BE2C (cell line): ENCODE measurements at regions not wholly inside any gene's neighbourhood (a gene's known extent, or its start where the extent isn't known, plus 50 kb on each side); places are given as distances from the start of the nearest gene placed in this dataset.

Source experiments
- DNase-seq: peaks from one replicate; pipeline ENCODE4 v3.0.0-alpha.2; 2020
- H3K27me3 ChIP-seq: fragments of 250-450 bp; sonication (Bioruptor Pico); 2 replicates; pipeline ENCODE4 v1.5.1; 2020; ENCODE audit warnings: mild to moderate bottlenecking
- H3K36me3 ChIP-seq: fragments of 250-450 bp; sonication (Bioruptor Pico); 2 replicates; pipeline ENCODE4 v1.5.1; 2020; ENCODE audit warnings: mild to moderate bottlenecking
- H3K4me1 ChIP-seq: fragments of 250-450 bp; sonication (Bioruptor Pico); 2 replicates; pipeline ENCODE4 v1.5.1; 2020
- H3K4me3 ChIP-seq: 2 replicates; pipeline ENCODE4 v1.5.1; 2011; ENCODE audit warnings: low read depth, low read length
- H3K9me3 ChIP-seq: fragments of 250-450 bp; sonication (Bioruptor Pico); 2 replicates; pipeline ENCODE4 v1.5.1; 2020
- TF ChIP-seq, protein P1 (sequence below): IDR thresholded peaks from 2 replicates; pipeline ENCODE4 v1.5.1; 2012; ENCODE audit warnings: mild to moderate bottlenecking, low read depth, low read length

DNA sequence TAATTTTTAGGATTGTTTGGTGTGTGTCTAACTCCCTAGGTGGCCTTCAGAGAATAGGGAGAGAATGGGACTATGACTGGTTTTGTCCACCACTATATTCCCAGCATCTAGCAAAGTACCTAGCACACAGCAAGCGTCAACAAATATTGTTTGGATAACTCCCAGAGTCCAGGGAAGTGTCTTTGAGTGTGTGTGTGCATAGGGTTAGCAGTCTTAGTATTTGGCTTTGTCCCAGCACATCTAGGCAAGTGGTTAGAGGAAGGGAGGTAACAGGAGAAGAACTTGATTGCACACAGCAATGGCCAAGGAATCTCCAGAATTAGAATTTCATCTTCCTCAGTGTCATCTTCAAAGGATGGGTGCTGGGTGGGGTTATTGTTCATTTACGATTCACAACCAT lies 385.4 kb upstream of the CDH5 start:
- no peak for DNase-seq
- no peaks in the 10 kb centered on the region for H3K9me3 ChIP-seq
- H3K4me1 ChIP-seq = no peaks in the 10 kb centered on the region

DNA sequence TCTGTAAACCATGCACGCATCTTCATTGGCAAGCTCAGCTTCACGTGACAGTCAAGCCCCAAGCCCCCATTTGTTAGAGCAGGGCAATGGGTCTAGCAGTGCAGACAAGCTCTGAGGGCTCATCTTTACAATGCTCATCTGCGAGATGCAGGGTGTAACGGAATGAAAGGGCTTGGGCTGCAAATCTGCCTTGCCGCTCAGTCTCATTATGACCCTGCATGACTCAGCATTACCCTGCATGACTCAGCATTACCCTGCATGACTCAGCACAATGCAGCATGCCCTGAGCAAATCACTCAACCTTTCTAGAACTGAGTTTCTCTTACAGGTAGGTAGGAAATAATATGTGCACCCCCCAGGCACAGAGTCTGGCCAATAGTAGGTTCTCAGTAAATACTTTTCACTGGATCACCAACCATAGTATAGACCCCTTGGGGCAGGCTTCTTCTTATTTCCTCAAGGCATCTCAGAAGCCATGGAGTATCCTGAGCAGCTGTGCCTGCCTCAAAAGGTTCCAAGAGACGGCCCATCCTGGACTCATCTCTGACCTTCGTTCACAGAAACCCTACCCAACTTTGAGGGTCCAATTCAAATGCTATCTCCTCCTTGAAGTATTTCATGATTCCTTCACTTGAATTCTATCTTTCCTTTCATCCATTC lies 391.3 kb upstream of the CDH5 start:
- Histone ChIP-seq H3K27me3 (no peaks in the 10 kb centered on the region), H3K36me3 (no peaks in the 10 kb centered on the region), H3K4me1 (no peaks in the 10 kb centered on the region), H3K9me3 (0 out of 2 replicates have a peak, but pooled peaks cover 3% of the 10 kb centered on the region), H3K4me3 (no peak overlapping the region)
- TF ChIP-seq, protein P1, sequence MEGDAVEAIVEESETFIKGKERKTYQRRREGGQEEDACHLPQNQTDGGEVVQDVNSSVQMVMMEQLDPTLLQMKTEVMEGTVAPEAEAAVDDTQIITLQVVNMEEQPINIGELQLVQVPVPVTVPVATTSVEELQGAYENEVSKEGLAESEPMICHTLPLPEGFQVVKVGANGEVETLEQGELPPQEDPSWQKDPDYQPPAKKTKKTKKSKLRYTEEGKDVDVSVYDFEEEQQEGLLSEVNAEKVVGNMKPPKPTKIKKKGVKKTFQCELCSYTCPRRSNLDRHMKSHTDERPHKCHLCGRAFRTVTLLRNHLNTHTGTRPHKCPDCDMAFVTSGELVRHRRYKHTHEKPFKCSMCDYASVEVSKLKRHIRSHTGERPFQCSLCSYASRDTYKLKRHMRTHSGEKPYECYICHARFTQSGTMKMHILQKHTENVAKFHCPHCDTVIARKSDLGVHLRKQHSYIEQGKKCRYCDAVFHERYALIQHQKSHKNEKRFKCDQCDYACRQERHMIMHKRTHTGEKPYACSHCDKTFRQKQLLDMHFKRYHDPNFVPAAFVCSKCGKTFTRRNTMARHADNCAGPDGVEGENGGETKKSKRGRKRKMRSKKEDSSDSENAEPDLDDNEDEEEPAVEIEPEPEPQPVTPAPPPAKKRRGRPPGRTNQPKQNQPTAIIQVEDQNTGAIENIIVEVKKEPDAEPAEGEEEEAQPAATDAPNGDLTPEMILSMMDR = no peak
- peak; percentile 34 for DNase-seq

More for the DNA sequence above, 385.4 kb upstream of the CDH5 start:
- H3K4me3 ChIP-seq = no peak overlapping the region
- no peaks in the 10 kb centered on the region for H3K27me3 ChIP-seq
- no peaks in the 10 kb centered on the region for H3K36me3 ChIP-seq
- TF ChIP-seq, protein P1 = no peak

DNA sequence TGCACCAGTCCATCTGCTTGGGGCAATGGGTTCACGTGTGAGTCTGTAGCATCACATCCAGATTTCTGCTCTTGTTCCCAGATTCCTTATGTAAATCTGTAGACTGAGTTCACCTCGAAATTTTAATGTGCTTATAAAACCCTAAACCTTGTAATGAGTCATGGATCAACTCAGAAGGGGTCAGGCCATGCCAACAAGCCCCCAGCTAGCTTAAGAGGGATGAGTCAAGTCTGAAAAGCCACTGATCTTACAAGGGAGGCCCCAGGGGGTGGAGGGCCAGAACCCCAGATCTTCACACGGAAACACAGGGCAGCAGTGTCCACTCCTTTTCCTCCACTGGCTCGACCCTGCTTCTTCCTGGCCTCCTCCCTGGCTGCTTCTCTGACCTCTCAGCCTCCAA lies 399.1 kb upstream of the CDH5 start:
- Histone ChIP-seq H3K9me3 (peaks cover 3% of the 10 kb centered on the region; the same call in 1 of the 2 replicates), H3K27me3 (no peaks in the 10 kb centered on the region), H3K36me3 (no peaks in the 10 kb centered on the region), H3K4me3 (no peak overlapping the region), H3K4me1 (no peaks in the 10 kb centered on the region)
- TF ChIP-seq, protein P1 = no peak
- no peak for DNase-seq

DNA sequence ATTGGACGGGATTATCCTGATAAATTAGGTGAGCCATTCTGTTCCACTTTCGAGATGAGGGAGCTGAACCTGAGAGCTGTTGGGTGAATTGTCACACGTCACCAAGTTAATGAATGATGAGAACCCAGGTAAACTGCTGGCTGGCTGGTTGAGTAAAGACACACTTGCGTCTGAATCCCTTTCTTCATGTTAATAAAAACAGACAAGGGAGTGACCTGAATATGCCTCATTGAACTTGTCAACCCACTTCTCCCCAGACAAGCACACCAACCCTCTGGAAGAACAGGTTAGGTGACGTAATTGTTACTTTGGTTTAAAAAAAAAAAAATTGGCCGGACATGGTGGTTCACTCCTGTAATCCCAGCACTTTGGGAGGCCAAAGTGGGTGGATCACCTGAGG lies 400.9 kb upstream of the CDH5 start:
- H3K4me3 ChIP-seq = no peak overlapping the region
- TF ChIP-seq, protein P1 = no peak
- peaks cover 3% of the 10 kb centered on the region; the same call in 1 of the 2 replicates for H3K9me3 ChIP-seq
- H3K27me3 ChIP-seq = no peaks in the 10 kb centered on the region
- DNase-seq = no peak
- H3K4me1 ChIP-seq = no peaks in the 10 kb centered on the region
- H3K36me3 ChIP-seq = no peaks in the 10 kb centered on the region

DNA sequence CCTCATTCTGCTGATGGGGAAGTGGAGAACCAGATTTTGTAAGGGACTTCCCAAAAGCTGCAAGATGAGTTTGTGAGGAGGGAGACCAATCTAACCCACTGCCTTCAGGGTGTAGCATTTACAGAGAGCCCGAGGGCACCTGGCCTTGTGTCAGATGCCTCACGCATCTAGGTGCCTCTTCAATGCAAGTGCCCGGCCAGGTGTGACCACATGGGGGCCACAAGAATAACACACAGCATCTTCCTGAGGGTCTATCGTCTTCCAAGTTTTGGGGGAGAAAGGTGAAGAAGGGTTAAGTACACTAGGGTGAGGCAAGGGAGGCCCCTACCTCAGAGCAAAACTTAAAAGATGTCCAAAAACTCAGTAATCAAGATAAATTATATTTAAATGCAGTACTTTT lies 401.7 kb upstream of the CDH5 start:
- H3K36me3 ChIP-seq = no peaks in the 10 kb centered on the region
- H3K9me3 ChIP-seq = no peaks in the 10 kb centered on the region; the same call in 1 of the 2 replicates
- no peak overlapping the region for H3K4me3 ChIP-seq
- H3K4me1 ChIP-seq = no peaks in the 10 kb centered on the region
- no peaks in the 10 kb centered on the region for H3K27me3 ChIP-seq
- no peak for DNase-seq
- TF ChIP-seq, protein P1 = peak; percentile 20

DNA sequence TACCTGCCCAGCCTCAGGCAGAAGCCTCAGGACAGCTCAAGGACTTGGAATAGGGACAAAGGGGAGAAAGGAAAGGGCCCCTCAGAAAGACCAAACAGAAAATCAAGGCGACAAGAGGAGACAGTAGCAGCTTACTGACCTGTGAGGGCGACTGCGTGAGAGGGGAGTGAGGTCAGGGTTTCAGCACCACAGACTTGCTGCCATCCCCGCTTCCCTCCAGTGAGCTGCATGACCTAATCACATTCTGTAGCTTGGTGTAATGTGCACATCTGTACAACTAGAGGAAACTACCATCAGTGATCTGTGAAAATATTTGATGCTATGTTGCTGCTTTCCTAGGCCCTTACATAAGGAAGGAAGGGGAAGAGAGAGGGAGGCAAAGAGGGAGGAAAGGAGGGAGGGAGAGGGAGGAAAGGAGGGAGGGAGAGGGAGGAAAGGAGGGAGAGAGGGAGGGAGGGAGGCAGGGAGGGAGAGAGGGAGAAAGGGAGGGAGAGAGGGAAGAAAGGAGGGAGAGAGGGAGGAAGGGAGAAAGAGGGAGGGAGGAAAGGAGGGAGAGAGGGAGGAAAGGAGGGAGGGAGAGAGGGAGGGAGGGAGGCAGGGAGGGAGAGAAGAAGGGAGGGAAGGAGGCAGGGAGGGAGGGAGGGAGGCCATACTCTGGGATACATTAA lies 404.9 kb upstream of the CDH5 start:
- TF ChIP-seq, protein P1 = no peak
- Histone ChIP-seq H3K4me3 (no peak overlapping the region), H3K4me1 (no peaks in the 10 kb centered on the region), H3K9me3 (no peaks in the 10 kb centered on the region; the same call in 1 of the 2 replicates), H3K36me3 (no peaks in the 10 kb centered on the region), H3K27me3 (no peaks in the 10 kb centered on the region)
- no peak for DNase-seq
